Loucy (cell line): ENCODE measurements at regions not wholly inside any gene's neighbourhood (a gene's known extent, or its start where the extent isn't known, plus 50 kb on each side); places are given as distances from the start of the nearest gene placed in this dataset.

Source experiments
- H2AFZ ChIP-seq: fragments of 200-600 bp; sonication (generic); 2 replicates; pipeline ENCODE4 v1.6.0; 2016; ENCODE audit warnings: antibody characterized with exemption, mild to moderate bottlenecking, low read length, moderate library complexity
- H3F3A ChIP-seq: fragments of 200-600 bp; 2 replicates; pipeline ENCODE4 v1.6.0; 2016; ENCODE audit warnings: antibody characterized with exemption, low read depth, mild to moderate bottlenecking
- H3K27me3 ChIP-seq: fragments of 200-600 bp; sonication (generic); 2 replicates; pipeline ENCODE4 v1.6.1; 2014; ENCODE audit warnings: low read length, mild to moderate bottlenecking; ENCODE audit not compliant: insufficient read depth, poor library complexity, severe bottlenecking
- H3K36me3 ChIP-seq: fragments of 200-600 bp; sonication (generic); 2 replicates; pipeline ENCODE4 v1.6.1; 2016; ENCODE audit warnings: low read length; ENCODE audit not compliant: insufficient read depth
- H3K4me1 ChIP-seq: fragments of 200-600 bp; sonication (generic); 2 replicates; pipeline ENCODE4 v1.5.1; 2014; ENCODE audit warnings: low read length, mild to moderate bottlenecking; ENCODE audit not compliant: insufficient read depth, poor library complexity, severe bottlenecking
- H3K4me2 ChIP-seq: fragments of 200-600 bp; sonication (generic); 2 replicates; pipeline ENCODE4 v1.6.0; 2014; ENCODE audit warnings: antibody characterized with exemption, low read length, low read depth, mild to moderate bottlenecking; ENCODE audit not compliant: poor library complexity, severe bottlenecking
- H3K4me3 ChIP-seq: fragments of 200-600 bp; sonication (generic); 2 replicates; pipeline ENCODE4 v1.5.1; 2014; ENCODE audit warnings: low read length, mild to moderate bottlenecking, mixed read lengths; ENCODE audit not compliant: poor library complexity, severe bottlenecking
- H3K79me2 ChIP-seq: fragments of 200-600 bp; sonication (generic); 2 replicates; pipeline ENCODE4 v1.6.1; 2014; ENCODE audit warnings: low read length; ENCODE audit not compliant: insufficient read depth
- H3K9ac ChIP-seq: fragments of 200-600 bp; sonication (generic); 2 replicates; pipeline ENCODE4 v1.6.0; 2014; ENCODE audit warnings: mild to moderate bottlenecking, low read depth, low read length, moderate library complexity; ENCODE audit not compliant: poor library complexity, severe bottlenecking
- H3K9me2 ChIP-seq: fragments of 200-600 bp; sonication (generic); replicated peaks from 2 replicates; pipeline ENCODE4 v1.6.1; 2016; ENCODE audit warnings: low read depth, low read length, mixed read lengths
- H3K9me3 ChIP-seq: fragments of 200-600 bp; sonication (generic); 2 replicates; pipeline ENCODE4 v1.6.1; 2014; ENCODE audit warnings: mild to moderate bottlenecking, antibody characterized with exemption, low read length, low read depth; ENCODE audit not compliant: insufficient read depth
- H4K20me1 ChIP-seq: fragments of 200-600 bp; sonication (generic); 2 replicates; pipeline ENCODE4 v1.6.0; 2014; ENCODE audit warnings: antibody characterized with exemption, low read length, mild to moderate bottlenecking; ENCODE audit not compliant: insufficient read depth, poor library complexity, severe bottlenecking
- EZH2phosphoT487 ChIP-seq: fragments of 200-600 bp; IDR thresholded peaks from 2 replicates; pipeline ENCODE4 v1.6.1; 2018; ENCODE audit warnings: antibody characterized with exemption, mild to moderate bottlenecking, moderate library complexity, borderline replicate concordance
- TF ChIP-seq, protein P1 (sequence below): fragments of 200-600 bp; sonication (generic); conservative IDR thresholded peaks from 2 replicates; pipeline ENCODE4 v1.5.1; 2014; ENCODE audit warnings: mild to moderate bottlenecking, antibody characterized with exemption, low read length

GRCh38 chr14:58878439-58879139 is 240.8 kb downstream of the DACT1 start:
- TF ChIP-seq, protein P1, sequence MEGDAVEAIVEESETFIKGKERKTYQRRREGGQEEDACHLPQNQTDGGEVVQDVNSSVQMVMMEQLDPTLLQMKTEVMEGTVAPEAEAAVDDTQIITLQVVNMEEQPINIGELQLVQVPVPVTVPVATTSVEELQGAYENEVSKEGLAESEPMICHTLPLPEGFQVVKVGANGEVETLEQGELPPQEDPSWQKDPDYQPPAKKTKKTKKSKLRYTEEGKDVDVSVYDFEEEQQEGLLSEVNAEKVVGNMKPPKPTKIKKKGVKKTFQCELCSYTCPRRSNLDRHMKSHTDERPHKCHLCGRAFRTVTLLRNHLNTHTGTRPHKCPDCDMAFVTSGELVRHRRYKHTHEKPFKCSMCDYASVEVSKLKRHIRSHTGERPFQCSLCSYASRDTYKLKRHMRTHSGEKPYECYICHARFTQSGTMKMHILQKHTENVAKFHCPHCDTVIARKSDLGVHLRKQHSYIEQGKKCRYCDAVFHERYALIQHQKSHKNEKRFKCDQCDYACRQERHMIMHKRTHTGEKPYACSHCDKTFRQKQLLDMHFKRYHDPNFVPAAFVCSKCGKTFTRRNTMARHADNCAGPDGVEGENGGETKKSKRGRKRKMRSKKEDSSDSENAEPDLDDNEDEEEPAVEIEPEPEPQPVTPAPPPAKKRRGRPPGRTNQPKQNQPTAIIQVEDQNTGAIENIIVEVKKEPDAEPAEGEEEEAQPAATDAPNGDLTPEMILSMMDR = no peak
- no peak for TF ChIP-seq EZH2phosphoT487
- H3K4me1 ChIP-seq = no peaks in the 10 kb centered on the region
- H2AFZ ChIP-seq = no peak overlapping the region
- H3K79me2 ChIP-seq = no peaks in the 10 kb centered on the region
- no peaks in the 10 kb centered on the region for H3K27me3 ChIP-seq
- no peak overlapping the region for H3K4me3 ChIP-seq
- H3K9ac ChIP-seq = no peak overlapping the region
- H3F3A ChIP-seq = no peaks in the 10 kb centered on the region
- no peak overlapping the region for H3K4me2 ChIP-seq
- no peaks in the 10 kb centered on the region for H3K9me2 ChIP-seq
- no peaks in the 10 kb centered on the region for H3K36me3 ChIP-seq
- H3K9me3 ChIP-seq = no peaks in the 10 kb centered on the region
- no peaks in the 10 kb centered on the region for H4K20me1 ChIP-seq

GRCh38 chr14:58881433-58881832 is 243.7 kb downstream of the DACT1 start:
- H3K9me2 ChIP-seq = no peaks in the 10 kb centered on the region
- H3K4me1 ChIP-seq = no peaks in the 10 kb centered on the region
- no peaks in the 10 kb centered on the region for H3K79me2 ChIP-seq
- no peaks in the 10 kb centered on the region for H3K27me3 ChIP-seq
- TF ChIP-seq, protein P1 = no peak
- no peak for TF ChIP-seq EZH2phosphoT487
- no peak overlapping the region for H3K4me2 ChIP-seq
- no peak overlapping the region for H3K9ac ChIP-seq
- no peaks in the 10 kb centered on the region for H3K9me3 ChIP-seq
- no peaks in the 10 kb centered on the region for H3F3A ChIP-seq
- H3K4me3 ChIP-seq = no peak overlapping the region
- H2AFZ ChIP-seq = no peak overlapping the region
- no peaks in the 10 kb centered on the region for H4K20me1 ChIP-seq
- no peaks in the 10 kb centered on the region for H3K36me3 ChIP-seq

GRCh38 chr14:58882577-58883018 is 244.8 kb downstream of the DACT1 start:
- no peaks in the 10 kb centered on the region for H3K79me2 ChIP-seq
- no peak overlapping the region for H2AFZ ChIP-seq
- TF ChIP-seq, protein P1 = no peak
- TF ChIP-seq EZH2phosphoT487 = no peak
- no peak overlapping the region for H3K9ac ChIP-seq
- no peaks in the 10 kb centered on the region for H4K20me1 ChIP-seq
- no peaks in the 10 kb centered on the region for H3K27me3 ChIP-seq
- no peaks in the 10 kb centered on the region for H3K9me2 ChIP-seq
- no peak overlapping the region for H3K4me2 ChIP-seq
- no peak overlapping the region for H3K4me3 ChIP-seq
- H3K36me3 ChIP-seq = no peaks in the 10 kb centered on the region
- H3F3A ChIP-seq = no peaks in the 10 kb centered on the region
- H3K4me1 ChIP-seq = no peaks in the 10 kb centered on the region
- no peaks in the 10 kb centered on the region for H3K9me3 ChIP-seq
